Spleen (tissue), 7 donors: ENCODE measurements at regions not wholly inside any gene's neighbourhood (a gene's known extent, or its start where the extent isn't known, plus 50 kb on each side); places are given as distances from the start of the nearest gene placed in this dataset.

Source experiments
- POLR2AphosphoS5 ChIP-seq, 3 donors: sonication (generic); formaldehyde crosslinking; IDR thresholded peaks; one replicate each; pipeline ENCODE4 v1.5.1; 2017; ENCODE audit warnings: antibody characterized with exemption in 3 of 3
- TF ChIP-seq, protein P1 (sequence below), 11 experiments: fragments of 200-600 bp in 7 of 11; fragments of 450-650 bp in 4 of 11; sonication (generic) in 4 of 11; IDR thresholded peaks in 8 of 11; conservative IDR thresholded peaks in 3 of 11; 1 replicate in 7 of 11; 2 replicates in 4 of 11; pipeline versions ENCODE4 v1.4.0 to v1.8.0; 2016 to 2021; ENCODE audit warnings: antibody characterized with exemption in 11 of 11, inconsistent platforms in 4 of 11, mild to moderate bottlenecking in 1 of 11
- donor health status: DM: no; HTN: no; CAD: no; lungs with moderate emphysema.
- donor health status: DM: no; HTN: no; CAD: no.
- donor health status: DM: no; HTN: no; CAD: no.

GRCh38 chr20:10828180-10828579 is 154.4 kb upstream of the JAG1 start:
- TF ChIP-seq, protein P1, sequence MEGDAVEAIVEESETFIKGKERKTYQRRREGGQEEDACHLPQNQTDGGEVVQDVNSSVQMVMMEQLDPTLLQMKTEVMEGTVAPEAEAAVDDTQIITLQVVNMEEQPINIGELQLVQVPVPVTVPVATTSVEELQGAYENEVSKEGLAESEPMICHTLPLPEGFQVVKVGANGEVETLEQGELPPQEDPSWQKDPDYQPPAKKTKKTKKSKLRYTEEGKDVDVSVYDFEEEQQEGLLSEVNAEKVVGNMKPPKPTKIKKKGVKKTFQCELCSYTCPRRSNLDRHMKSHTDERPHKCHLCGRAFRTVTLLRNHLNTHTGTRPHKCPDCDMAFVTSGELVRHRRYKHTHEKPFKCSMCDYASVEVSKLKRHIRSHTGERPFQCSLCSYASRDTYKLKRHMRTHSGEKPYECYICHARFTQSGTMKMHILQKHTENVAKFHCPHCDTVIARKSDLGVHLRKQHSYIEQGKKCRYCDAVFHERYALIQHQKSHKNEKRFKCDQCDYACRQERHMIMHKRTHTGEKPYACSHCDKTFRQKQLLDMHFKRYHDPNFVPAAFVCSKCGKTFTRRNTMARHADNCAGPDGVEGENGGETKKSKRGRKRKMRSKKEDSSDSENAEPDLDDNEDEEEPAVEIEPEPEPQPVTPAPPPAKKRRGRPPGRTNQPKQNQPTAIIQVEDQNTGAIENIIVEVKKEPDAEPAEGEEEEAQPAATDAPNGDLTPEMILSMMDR (IDR thresholded peaks at IDR 0.05 in 8 of 11, conservative IDR thresholded peaks at IDR 0.05 in 3 of 11): no peak
- TF ChIP-seq POLR2AphosphoS5 (IDR thresholded peaks at IDR 0.05): no peak
